Dermis microvascular lymphatic vessel endothelial cell (primary cell): ENCODE measurements at regions not wholly inside any gene's neighbourhood (a gene's known extent, or its start where the extent isn't known, plus 50 kb on each side); places are given as distances from the start of the nearest gene placed in this dataset.

Experiments
- DNase-seq, 2 donors: peaks; one replicate each; pipeline versions ENCODE4 v3.0.0 to v3.0.0-alpha.2; 2010; ENCODE audit warnings: low read depth in 2 of 2

DNA sequence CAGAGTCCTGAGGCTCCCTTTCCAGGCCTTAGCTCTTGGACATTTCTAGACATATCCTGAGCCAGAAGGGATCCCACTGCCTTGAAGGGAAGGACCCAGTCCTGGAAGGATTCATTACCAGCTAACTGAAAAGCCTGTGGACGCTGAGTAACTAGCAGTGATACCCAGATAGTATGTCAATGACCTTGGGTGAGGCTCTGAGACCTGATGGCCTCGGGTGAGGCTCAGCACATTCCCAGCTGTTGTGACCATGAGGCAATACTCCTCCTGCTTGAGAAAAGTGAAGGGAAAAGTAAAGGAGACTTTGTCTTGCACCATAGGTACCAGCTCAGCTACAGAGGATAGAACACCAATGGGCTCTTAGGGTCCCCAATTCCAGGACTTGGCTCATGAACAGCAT lies 268.1 kb downstream of the DKK2 start:
- no peak for DNase-seq

DNA sequence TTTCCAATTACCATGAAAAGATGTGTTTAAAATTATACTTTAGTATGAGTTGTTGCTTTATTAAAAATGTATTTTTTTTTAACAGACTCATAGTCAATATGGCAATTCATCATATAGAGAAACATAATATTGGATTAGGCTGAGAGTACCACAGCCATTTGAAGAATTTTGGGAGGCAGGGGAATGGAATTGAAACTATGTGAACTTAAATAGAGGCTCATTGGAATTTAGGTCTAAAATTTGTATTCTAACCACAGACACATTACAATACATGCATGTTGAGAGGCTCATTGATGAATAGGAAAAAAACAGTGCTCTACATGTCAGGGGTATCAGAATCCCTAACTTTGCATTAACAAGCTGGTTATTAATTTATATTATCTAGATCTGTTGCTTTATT lies 269.6 kb downstream of the DKK2 start:
- no peak for DNase-seq

DNA sequence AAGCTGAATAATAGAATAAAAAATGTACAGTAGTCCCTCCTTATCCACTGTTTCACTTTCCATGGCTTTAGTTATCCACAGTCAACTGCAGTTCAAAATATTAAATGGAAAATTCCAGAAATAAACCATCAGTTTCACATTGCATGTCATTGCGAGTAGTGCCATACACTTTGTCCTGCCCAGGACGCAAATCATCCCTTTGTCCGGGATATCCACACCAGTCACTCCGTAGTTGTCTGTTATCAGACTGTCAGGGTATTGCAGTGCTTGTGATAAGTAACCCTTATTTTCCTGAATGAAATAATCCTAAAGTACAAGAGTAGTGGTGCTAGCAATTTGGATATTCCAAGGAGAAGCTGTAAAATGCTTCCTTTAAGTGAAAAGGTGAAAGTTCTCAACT lies 271.3 kb downstream of the DKK2 start:
- no peak for DNase-seq

DNA sequence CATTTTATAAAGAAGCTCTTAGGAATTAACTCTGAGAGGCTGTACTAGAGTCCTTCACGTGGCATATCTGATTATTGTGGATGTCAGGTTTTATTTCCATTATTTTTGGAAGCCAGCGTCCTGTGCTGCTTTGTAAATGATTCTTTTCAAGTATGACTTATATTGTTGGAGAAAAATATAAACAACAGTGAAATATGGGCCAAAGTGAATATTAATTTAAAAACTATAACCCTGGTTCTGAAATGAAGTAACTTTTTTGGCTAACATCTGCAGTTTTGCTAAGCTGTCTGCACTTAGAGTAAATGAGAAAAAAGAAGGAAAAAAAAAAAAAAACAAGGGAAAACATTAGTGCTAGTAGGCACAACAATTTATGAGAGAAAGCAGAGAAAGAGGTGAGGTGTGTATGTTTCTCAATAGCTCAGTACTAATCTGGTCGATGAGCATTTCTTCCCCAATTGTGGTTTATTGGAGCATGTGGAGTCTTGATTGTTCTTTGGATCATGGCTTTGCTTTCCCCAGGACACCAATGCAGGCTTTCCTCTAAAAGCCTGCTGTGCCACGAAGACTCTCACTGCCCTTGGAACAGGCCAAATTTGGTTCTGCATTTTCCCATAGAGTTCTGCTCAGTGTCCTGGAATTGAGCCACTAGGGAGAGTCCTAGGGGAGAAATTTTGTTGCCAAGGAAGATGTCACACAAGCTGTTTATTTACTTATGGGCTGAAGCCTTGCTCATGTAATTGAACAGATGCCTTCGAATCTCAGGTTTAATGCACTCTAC lies 273.3 kb downstream of the DKK2 start:
- DNase-seq, result no peak

DNA sequence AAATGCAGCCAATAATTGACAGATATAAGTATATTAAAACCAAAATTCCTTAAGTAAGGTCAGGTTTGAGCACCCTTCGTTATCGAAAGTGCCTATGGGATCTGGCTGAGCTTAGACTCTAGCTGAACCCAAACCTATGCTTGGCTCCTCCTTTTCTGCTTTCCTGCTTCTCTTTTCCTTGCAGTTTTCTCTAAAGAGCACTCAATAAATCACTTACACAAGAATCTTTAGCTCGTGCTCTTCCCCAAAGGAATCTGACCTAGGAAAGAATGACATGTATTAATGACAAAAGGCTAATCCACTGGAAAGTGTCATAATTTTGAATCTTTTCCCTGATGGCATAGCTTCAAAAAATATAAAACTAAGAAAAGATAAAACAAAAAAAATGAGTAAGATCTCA lies 282.7 kb downstream of the DKK2 start:
- DNase-seq, result no peak

DNA sequence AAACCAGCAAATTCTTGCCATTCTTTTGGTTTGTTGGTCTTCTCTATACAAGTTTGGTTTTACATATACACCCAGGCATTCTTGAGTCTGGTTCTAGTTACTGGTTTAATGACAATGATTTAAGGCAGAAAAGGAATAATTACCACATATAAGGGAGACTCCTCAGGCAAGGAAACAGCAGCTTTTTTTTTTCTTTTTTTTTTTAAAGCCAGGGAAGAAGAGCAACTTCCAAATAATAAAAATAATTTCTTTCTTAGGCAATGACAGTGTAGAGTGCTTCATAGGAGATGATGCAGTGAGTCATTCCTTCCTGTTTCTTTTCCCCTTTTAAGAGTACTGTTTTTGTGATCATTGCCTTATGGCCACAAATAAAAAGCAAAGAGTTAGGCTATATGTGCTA lies 289.7 kb downstream of the DKK2 start:
- peak in 1 of 2 donors; percentile 7 for DNase-seq

DNA sequence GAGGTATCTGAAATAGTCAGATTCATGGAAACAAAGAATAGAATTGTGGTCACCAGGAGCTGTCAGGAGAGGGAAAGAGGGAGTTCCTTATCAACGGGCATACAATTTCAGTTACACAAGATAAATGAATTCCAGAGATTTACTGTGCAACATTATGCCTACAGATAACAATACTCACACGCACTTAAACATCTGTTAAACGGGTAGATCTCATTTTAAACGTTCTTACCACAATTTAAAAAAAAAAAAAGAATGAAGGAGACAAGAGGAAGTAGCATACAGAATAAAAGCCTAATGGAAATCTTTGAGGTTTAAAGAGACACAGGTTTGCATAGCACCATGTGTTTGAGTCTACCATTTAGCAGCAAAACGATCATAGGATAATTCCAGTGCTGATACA lies 298.0 kb downstream of the DKK2 start:
- DNase-seq, result no peak

DNA sequence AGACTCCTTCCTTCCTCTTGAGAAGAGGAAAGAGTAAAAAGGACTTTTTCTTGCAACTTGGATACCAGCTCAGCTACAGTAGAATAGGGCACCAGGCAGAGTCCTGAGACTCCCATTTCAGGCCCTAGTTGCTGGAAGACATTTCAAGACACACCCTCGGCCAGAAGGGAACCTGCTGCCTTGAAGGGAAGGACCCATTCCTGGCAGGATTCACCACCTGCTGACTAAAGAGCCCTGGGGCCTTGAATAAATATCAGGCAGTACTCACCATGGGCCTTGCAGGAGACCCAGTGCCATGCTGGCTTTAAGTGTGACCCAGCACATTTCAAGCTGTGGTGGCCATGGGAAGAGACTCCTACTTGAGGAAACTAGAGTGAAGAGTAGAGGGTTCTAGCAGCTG lies 317.6 kb downstream of the DKK2 start:
- no peak for DNase-seq

DNA sequence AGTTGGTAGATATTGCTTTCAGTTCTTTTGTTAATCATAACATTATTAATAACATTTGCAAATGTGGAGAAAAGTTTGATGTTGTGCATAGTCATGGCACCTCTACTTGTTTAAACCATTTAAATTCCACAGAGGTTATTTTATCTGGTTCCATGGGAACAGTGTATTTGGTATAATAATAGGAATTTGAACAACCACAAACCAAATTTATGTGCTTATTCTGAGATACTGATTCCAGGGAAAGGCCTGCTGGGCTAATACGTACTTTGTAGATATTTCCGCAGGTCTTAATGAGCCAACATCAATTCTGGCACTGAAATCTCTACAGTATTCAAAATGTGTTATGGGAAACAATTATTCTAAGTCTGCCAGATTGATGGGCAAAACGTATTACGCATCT lies 319.0 kb downstream of the DKK2 start:
- no peak for DNase-seq

DNA sequence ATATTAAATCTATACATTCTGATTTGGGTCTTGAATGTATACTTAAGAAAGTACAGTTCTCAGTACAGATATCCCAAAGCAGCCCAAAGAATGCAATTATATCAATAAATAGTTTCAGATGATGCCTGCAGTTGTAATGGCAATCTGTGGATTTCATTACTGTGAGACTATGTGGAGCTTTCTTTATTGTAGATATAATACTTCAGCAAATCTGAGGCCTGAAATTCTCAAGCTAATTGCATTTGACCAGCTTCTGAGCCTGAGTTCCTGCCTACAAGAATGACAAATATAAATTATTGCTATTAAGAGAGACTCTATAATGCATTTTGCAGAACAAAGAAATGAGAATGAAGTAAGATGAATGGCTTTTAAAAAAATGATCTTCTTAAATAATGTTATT lies 320.3 kb downstream of the DKK2 start:
- DNase-seq, result no peak

DNA sequence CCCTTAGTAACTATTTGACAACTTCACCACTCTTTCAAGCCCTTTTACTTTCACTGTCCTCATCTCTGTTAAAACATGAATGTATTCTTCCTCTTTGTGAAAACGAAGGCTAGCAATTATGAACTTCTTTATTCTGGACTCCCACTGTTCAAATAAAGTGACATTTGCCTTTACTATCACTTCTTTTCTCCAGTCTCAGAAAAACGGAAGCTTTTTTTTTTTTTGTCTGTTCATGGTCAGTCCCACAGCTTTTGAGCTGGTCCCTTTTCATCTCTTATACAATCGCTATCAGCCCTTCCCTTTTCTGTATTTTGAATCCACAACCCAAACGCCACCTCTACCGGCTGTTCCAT lies 327.7 kb downstream of the DKK2 start:
- DNase-seq, result no peak

DNA sequence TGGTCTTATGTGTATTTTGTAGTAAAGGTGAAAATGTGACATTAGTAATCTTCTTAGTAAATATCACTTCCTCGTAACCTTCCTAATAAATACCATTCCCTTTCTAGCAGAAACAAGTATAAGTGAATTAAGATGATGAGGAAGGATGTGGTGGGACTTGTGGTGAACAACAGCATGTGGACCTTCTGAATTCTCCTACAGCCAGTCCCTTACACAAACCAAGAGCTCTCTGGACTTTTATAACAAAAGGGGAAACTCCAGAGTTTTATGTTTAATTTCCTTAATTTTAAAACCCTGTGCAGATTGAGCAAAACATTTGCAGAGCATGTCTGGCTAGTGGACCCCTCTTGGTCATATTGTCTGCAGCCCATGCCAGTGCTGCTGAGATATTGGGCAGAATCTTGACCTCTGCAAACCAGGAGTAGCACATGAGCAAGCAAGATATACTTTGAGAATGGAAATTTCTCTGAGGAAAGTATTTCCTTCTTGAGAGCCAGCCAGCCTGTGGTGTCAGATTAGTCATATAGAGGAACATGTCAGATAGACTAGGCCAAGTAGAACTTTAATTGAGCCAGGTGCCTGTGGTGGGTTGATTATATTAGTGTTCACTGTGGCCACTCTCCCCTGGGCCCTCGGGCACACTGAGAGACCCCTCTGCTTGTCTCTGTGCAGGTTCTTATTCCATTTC lies 328.2 kb downstream of the DKK2 start:
- DNase-seq, result peak in 1 of 2 donors; percentile 32

DNA sequence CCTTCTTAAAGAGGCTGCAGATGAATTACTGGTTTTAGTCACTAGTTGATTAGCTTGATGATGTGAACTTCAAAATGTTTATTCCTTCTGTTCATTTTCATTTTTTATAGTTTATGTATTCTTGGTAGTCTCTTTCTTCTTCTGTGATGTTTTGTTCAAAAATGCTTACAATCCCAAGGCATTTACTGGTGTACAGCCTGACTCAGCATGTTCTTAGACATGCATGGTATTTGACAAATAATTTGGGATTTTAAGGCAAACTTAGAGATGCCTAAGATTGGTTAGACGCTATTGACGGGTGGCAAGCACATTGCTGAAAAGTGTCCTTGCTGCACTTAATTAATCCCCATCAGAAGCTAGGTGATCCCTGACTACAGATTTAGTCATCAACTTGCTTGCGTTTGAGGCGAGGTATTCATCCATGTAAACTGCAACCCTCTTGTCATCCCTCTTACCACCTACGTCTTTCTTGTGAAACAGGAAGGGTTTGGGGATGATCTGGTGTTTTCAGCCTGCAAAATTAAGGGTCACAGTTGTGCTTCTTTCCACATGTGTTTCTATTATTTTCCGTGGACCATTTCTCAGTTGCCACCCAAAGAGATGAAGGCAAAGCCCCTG lies 331.8 kb downstream of the DKK2 start:
- DNase-seq, result no peak

DNA sequence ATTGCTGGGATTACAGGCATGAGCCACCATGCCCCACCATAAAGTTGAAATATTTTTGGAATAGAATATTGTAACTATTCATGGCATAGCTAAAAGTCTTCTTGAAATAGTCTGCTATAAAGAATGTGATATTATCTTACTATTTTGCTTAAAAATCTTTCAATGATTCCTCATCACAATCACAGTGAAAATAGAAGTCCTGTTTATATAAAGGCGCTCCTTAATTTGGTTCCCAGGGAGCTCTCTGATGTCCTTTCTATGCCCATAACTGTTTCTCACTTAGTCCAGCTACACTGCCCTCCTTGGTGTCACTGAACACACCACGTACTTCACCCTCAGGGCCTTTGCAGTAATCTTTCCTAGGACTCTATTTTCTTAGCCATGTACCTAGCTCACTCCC lies 331.7 kb upstream of the GIMD1 start:
- no peak for DNase-seq

DNA sequence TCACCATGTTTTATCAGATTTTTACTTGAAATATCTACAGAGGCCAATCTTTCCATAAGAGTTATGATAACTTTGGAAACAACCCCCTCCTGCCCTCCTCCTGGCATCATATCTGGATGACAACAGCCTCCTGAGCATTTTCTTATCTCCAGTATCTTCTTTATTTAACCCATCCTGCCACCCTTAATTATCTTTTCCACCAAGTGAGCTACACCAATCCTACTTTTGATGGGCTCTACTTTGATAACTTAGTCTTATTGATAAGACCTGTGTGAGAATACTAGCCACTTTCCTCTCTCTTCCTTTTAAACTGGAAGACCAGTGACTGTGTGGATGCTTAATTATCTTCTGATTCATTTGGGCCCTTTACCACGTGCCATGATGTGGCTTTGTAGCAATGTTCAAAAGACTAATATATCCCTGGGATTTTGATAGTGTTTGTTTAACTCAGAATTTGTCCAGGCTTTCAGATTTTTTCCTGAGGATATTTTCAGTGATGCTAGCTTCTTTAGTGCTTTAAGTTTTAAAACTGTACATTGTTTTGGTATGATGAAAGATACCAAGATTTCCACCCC lies 330.1 kb upstream of the GIMD1 start:
- DNase-seq, result no peak

DNA sequence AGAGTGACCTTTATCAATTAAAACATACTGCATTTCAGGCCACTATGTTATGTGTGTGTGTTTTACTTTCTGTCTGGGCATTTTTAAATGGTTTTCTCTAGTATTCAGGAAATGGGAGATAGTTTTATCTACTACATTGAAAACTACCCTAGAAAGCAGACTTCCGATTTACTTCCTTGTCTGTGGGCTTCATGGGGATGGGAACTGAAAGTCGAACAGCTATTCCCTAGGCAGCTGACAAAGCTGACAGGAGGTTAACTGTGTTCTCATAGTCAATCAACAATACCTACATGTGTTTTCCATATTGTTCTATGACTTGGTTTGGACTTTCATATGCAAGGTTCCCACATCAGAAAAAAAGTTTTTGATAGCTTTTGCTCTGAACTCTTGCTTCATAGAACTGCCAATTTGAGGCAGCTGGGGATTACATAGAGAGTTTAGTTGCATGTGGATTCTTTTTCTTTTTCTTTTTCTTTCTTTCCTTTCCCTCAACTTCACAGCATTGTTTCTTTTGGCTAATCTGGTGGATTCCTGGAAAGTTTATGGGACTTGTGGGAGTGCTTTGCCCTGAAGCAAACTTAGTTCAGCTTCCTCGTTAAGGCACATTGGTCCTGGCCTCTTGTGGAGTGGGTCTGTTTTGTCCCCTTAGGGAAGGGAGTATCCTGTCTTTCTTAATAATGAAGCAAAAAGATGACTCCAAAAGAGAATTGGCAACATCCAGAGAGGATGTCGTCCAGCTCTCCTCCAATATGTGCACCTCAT lies 327.1 kb upstream of the GIMD1 start:
- DNase-seq, result no peak

DNA sequence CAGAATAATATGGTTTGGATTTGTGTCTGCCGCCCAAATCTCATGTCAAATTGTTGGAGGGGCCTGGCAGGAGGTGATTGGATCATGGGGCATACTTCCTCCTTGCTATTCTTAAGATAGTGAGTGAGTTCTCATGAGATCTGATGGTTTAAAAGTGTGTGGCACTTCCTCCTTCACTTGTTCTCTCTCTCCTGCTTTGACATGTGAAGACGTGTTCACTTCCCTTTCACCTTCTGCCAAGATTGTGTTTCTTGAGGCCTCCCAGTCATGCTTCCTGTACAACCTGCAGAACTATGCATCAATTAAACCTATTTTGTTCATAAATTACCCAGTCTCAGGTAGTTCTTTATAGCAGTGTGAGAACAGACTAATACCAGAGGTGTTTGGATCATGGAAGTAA lies 325.7 kb upstream of the GIMD1 start:
- DNase-seq, result no peak

DNA sequence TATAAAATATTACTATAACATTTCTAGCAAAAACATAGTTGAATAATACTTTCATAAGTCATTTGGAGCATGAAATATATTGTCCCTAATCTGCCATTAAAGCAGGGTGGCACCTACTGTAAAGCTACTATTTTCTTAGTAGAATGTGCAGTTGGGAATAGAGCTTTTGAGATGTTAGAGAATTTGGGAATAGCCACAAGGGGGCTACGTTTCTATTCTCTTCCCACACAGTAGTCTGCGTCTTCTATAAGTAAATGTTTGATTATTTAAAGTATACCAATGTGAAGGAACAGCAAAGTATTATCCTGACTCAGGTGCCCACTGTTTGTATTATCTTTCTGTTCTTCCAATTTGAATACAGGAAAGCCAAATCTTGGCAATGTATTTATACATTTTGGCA lies 323.2 kb upstream of the GIMD1 start:
- peak in 1 of 2 donors; percentile 8 for DNase-seq

DNA sequence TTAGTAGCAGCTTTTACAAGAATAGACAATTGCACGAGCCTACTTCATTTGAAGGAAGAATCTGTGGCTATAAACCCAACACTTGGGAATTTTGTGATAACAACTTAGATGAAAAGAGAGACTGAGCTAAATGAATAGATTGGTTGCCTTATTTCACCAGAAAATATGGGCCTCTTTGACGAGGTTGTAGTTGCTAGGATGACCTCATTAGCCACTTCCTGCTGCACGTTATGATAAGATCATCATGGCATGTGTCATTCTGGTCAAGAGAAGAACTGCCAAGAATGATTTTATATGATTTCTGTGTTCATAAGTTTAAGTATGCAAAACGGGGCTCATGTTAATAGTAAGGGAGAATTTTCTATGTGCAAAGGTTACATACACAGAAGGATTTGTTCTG lies 321.9 kb upstream of the GIMD1 start:
- peak in 1 of 2 donors; percentile 64 for DNase-seq

DNA sequence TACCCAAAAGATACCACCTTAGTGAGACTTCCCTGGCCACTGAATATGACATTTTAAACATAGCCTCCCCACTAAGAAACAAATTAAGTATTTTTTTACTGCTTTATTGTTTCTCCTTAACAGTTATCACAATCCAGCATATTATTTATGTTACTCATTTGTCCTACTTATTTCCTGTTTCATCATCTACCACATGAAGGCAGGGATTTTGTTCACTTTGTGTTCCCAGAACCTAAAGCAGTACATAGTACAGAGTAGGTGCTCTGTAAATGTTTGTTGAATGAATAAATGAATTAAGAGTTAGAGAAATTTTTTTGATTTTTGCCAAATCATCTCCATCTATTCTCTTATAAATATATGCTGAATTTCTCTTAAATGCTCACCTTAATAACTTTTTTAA lies 318.4 kb upstream of the GIMD1 start:
- DNase-seq, result no peak

DNA sequence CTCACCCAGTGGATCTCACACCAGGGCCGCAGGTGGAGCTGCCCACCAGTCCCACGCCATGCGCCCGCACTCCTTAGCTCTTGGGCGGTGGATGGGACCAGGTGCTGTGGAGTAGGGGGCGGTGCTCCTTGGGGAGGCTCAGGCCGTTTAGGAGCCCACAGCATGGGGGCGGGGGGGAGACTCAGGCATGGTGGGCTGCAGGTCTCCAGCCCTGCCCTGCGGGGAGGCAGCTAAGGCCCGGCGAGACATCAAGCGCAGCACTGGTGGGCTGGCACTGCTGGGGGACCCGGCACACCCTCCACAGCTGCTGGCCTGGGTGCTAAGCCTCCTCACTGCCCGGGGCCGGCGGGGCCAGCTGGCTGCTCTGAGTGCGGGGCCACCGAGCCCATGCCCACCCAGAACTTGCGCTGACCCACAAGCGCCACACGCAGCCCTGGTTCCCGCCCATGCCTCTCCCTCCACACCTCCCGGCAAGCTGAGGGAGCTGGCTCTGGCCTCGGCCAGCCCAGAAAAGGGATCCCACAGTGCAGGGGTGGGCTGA lies 312.9 kb upstream of the GIMD1 start:
- DNase-seq, result no peak

DNA sequence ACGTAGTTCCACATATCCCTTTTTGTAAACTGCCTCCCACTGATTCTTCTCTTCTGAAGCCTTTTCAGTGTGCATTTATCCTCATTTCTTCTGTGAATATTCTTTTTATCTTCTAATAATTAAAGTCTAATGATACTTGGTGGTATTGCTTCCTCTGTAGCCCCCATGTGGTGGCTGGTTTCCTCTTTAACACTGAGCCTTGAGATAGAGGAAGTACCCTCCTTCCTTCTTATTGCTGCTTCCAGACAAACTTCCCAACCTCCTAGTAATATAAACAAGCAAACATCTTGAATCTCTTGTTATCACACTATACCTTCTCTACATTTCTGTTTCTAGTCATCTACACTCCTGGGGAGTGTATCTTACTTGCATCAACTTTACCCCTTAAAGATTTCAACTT lies 310.5 kb upstream of the GIMD1 start:
- DNase-seq, result no peak
